ENCODE measurements at regions not wholly inside any gene's neighbourhood (a gene's known extent, or its start where the extent isn't known, plus 50 kb on each side); places are given as distances from the start of the nearest gene placed in this dataset.

DNA sequence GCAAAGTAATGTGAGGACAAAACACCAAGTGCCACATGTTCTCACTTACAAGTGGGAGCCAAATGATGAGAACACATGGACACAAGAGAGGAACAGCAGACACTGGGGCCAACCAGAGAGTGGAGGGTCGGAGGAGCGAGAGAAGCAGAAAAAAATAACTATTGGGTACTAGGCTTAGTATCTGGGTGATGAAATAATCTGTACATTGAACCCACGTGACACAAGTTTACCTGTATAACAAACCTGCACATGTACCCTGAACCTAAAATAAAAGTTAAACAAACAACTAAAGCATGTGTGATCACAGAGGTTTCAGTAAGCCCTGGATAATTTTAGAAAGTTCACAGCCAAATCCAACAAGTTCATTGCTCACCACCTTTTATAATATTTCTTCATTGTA is 160.1 kb downstream of the TENT4A start:
- DNase-seq, result no peak

DNA sequence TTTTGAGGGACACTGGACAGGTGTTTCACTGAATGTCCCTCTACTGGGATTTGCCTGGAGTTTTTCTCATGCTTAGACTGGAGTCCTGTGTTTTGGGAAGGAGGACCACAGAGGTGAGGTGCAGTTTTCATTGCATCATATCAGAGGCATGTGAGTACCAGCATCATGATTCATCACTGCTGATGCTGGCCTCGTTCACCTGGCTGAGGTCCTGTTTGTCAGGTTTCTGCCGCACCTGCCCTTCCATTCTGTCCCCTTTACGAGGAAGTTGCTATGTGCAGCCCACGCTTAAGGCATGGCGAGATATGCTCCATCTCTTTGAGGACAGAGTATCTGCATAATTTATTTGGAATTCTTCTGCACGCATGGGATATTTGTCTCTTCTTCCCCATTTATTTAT is 162.1 kb downstream of the TENT4A start:
- no peak for DNase-seq

DNA sequence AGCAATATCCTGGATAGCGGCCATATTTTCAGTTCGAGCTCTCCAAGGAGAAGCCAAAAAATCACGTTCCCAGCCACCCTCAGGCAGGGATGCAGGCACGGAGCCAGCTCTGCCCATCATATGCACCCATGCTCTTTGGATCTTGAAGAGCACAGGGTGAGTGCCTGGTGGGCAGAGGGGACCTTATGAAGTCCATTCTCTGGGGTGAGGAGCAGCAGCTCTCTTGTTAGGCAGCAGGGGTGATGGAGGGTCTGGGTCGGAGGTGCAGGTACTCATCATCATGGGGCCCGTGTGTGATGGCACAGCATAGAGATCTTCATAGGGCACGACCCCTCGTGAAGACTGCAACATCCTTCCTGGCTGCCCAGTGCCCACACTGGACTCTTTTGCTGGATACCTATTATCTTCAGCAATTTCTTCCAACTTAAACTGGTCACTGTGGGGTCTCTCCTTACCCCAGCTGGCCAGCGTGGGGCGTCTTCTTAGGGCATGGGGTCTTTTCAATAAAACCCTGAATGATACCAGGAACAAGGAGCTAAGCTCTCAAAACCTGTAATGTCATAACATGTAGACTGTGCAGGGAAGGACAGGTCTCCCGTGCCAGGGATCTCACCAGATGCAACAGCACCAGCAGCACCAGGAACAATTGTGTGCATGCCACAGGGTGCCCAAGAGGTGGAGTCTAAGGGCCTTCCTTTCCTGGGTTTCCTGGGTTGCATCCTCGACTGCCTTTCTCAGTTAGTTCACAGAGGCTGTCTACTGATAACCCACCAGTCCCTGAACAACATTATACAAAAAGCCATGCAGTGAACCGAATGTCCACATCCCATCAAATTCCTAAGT is 165.0 kb downstream of the TENT4A start:
- no peak for DNase-seq

DNA sequence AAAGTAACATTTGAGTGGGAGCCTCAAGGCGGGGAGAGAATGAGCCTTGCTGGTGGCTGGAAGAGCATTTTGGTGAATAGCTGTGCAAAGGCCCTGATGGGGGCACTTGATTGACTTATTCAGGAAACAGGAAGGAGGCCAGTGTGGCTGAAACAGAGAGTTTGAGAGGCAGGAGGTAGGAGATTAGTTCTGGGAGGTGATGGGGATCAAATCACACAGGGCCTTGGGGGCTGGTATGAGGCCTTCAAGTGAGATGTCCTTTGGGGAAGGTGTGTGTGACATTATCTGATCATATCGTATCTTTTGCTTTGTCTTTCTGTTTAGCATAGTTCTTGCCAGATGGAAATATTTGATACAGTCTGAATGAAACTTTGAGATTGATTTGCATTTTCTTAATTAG is 172.3 kb downstream of the TENT4A start:
- no peak for DNase-seq

DNA sequence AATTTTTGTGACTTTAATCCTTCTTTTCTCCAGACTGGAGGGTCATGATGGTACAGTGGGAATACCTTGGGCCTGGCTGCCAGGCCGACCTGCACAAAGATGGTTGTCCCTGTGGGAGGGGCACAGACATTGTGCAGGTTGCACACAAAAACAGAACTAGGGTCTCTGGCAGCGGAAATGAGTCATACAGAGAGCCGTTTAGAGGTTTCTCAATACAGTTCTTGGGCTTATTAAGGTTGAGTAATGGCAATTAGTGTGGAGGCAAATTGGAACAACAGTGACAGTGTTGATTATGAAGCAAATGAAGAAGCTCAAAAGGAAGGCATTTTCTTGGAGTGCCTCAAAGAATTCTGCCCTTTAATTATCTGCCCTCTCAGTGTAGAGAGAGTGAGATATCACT is 173.6 kb downstream of the TENT4A start:
- no peak for DNase-seq

DNA sequence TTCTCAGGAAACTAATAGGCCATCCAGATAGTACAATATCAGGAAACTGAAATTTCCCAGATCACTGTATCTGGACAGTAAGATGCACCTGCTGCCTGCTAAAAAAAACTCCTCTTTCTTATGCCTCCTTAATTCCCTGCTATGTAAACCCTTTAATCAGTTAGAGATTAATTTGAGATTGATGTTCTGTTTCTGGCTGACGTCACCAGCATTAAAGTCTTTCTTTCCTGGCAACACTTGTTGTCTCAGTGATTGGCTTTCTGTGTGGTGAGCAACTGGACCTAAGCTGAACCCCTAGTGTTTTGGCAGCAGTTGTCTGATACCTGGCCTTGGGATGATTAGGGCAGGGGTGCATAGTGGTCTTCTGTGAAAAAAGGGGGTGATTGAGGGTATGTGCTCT is 175.8 kb downstream of the TENT4A start:
- DNase-seq, result no peak

DNA sequence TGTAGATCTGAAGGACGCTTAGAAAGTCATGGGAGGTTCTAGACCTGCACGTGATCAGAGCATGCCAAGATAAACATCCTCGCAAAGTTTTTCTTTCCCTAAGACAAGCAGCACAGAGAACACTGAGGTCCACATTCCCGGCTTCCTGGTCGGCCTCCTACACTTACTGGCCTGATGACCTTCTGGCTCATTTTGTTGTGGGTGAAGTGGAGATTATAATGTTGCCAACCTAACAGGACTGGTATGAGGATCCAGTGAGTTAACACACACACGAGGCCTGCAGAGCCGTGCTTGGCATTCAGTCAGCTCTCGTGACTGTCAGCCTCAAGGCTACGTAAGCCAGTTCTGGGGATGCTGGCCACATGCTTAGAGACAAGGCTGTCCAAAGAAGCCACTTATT is 186.0 kb downstream of the TENT4A start:
- DNase-seq, result no peak

DNA sequence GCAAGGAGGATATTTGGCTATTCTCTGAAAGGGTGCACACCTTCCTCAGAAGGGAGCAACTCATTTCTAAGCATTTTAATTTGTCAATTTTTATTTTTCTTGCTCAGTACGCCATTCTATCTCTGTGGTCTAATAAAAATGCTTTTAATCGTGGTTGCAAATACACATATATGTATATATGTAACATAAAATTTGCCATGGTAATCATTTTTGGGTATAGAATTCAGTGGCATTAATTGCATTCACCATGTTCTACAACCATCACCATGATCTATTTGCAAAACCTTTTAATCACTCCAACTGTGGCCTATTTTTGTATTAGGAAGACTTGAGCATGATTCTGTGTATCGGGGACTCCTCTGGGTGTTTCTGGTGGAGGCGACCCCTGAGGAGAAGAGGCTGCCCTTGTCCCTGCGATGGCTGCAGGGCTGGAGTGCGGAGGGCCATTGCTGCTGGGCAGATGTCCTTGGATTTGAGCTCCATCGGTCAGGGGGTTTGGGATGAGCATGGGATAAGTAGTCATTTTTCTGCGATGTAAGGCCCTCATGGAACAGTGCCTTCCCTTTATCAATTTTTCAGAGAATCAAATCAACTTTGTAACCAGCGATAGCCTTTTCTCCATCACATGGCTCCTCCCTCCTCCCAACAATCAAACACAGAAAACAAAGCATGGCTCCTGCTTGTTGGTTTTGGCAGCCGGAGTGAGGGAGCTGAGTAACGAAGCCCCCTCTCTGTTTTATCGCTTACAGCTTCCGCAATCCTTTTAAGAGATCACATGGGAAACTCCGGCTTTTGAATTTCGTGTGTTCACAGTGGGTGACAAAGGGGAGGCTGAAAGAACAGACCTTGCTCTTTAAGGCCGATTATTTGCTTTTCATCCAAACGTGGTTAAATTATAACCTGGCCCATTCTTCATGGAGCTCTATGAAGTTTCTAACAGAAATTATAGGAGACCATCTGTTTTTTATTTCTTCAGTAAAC is 187.3 kb downstream of the TENT4A start:
- no peak for DNase-seq

DNA sequence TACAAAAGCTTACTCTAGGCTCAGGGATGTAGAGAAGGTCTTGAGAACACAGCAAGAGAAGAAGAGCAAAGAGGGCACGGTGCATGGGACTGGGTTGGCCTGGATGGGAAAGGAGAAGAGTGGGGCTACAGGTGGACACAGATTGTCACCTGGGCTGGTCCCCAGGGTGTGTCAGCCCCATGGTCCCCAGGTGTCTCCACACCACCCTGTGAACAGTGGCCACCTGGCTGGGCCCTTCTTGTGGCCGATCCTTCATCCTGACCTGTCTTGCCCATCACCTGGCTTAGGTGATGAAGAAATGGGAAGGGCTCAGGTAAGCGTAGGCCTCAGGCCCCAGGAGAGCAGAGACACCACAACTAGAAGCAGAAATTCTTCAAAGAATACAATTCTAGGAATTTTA is 188.9 kb downstream of the TENT4A start:
- no peak for DNase-seq

DNA sequence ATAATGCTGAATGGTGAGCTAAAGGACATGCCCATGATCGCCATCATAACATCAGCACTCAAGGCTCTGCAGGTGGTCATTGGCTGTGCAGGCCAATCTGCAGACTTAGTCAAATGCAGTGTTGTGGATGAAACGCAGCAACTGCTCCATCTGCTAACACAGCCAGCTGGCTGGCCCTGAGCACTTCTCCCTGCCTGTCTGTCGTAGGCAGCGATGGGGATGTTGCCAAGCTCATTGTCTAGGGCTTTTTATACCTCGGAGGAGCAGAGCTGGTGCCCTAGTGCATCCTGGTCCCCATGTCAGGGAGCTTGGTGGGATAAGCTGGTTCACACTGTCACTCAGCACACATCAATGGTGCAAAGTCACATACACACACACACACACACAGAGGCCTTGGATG is 189.4 kb downstream of the TENT4A start:
- DNase-seq, result no peak

DNA sequence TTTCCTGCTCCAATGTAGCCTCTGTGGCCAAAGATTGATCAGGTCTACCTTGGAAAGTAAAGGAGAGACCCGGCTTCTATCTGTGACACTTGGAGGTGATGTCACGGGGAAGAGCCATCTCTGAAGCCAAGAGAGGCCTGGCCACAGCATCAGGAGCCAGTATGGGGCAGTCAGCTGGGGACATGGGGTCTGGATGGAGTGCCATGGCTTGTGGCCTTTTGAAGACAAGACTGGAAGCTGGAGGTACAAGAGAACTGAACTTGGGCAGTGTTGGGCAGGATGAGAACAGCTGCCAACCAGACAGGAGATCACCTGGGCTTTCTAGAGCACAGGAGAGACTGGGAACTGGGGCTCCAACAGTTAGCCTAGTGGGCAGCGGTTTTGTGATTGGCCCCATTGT is 190.7 kb downstream of the TENT4A start:
- no peak for DNase-seq

DNA sequence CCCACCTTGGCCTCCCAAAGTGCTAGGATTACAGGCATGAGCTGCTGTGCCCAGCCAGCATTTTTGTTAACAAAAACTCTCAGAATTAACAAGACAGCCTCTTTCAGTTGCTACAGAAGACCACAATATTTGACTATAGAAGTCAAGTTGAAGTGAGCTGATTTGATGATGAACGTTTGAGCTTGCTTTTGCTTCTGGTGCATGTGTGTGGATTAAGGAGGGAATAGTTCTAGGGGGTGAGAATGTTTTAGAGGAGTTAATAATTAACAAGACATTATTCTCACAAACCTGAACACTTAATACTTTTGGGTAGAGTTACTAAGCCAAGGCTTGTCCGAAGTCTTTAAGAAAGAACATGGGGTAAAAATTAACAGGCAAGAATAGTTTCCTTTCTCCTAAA is 191.6 kb downstream of the TENT4A start:
- no peak for DNase-seq

DNA sequence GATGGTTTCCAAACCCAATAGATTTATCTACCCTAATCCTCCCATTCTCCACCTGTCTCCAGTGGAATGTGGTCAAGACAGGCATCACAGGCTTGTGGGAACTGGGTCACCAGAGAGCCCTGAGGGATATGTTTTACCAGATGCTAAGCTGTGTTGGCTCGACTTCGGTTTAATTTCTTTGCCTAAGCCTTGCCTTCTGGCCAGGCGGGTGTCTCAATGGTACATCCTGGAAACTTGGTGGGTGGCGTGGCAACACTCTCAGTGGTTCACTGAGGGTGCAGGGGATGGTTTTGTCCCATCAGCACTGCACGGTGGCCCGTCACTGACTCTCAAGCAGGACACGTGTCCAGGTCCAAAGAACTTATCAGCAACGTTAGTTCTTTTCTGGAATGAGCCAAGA is 192.2 kb downstream of the TENT4A start:
- DNase-seq, result no peak

DNA sequence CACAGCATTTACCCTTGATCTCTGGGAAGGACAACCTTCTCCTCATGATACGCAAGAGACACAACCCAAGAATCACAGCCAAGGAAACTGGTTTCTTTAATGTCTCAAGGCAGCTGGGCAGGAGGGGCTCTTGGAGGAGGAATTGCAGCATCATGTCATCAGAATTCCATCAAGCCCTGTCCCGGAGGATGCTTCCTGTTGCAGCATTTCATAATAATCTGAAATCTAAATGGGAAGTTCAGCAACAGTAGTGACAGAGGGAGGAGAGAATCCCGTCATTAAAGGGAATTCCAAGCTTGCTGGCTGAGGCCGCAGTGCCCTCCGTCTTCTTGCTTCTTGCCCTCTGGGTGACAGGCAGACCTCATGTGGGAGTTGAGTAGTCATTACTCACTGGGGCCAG is 192.7 kb downstream of the TENT4A start:
- DNase-seq, result no peak

DNA sequence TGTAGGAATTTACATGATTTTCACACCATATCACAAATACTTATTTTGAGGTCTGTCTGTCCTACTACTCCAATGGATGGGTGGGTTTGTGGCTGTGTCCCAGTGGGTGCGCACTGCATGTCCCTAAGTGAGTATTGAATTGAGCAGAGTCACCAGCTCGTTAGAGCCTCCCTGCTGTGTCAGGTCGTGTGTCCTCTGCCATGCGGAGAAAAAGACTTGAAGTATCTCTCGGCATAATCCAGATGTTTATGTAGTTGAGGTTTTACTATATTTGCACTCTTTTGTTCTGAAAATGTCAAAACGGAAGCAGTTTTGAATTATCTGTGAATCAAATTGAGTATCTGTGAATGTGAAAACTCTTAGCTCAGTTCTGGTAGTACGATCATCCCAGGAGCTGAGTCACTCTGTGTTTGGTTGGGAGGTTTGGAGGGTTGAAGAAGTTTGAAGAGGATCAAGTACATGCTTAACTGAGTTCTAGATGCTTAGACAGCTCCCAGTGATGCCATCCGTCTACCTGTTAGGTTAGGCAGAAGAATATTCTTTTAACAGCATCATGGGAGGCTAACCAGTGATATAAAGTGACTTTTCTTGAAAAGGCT is 194.2 kb downstream of the TENT4A start:
- no peak for DNase-seq

DNA sequence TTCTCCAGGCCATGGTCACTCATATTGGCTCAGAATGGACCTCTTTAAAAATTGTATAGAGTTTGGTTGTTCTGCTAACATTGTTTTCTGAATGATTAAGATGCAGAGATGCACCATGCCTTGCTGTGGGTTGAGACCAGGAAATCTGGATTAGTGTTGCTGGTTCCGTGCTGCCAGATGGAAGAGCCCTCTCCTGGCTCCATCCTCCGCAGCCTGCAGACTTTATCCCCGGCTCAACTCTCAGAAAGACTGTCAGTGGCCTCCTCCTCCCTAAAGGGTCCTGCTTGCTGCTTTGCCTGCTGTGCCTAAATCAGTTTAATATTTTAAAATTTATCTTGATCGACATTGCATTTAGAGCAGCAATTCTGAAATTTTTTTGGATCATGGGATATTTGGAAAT is 196.7 kb downstream of the TENT4A start:
- no peak for DNase-seq

DNA sequence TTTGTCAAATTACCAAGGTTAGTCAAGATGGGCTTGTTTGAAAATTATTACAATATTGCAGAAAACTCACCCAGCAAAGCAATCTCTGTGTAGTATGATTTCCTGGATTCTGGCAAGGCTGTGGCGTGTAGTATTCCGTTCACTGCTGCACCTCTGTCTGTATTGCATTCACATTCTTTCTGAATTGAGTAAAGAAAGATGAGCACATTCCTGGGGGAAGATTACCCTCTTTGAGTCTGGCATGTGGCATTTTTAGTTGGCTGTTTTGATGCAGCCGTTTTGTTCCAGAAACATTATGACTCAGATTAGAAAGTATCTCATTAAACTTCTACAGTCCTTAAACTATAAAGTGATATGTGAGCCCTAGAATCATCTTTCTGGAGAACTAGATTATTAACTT is 197.7 kb downstream of the TENT4A start:
- no peak for DNase-seq

DNA sequence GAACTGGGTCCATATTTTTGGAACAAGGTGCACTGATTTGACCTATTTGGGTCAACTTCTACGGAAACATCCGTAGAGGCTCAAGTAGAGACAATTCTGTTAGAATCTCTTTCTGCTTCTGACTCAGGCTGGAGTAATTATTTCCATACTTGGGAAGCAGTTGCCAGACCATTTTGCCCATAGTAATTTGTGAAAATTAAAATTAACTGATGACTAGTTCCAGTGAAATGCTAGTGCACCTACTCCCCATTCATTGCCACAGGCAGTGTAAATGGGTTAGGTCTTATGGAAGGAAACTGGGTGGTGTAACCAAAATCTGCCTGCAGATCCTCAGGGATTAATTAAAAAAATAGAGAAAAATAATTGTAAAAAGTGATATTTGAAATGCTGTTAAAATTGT is 201.1 kb downstream of the TENT4A start:
- DNase-seq, result no peak

DNA sequence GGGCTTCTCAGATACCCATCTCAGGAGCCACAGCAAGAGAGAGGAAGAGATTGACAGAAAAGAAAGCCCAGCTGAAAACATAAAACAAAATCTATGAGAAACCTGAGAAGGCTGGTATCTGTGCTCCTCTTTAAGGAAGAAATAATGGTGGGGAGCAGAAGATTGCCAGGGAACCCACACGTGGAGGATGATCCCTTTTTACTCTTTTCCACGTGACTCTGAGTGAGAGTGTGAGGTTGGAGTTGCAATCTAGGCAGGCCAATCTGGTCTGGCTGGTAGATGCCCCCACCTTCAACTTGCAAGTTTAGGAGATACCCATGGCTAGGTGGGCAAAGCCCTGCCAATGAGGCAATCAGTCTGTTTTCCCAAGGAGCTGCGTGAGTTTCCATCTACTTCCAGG is 202.3 kb downstream of the TENT4A start:
- DNase-seq, result no peak

DNA sequence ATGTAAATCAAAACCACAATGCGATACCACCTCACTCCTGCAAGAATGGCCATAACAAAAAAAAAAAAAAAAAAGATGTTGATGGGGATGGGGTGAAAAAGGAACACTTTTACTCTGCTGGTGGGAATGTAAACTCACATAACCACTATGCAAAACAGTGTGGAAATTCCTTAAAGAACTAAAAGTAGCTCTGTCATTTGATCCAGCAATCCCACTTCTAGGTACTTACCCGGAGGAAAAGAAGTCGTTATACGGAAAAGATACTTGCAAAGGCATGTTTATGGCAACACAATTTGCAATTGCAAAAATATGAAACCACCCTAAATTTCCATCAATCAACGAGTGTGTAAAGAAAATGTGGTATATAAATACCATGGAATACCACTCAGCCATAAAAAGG is 205.0 kb downstream of the TENT4A start:
- DNase-seq, result no peak

DNA sequence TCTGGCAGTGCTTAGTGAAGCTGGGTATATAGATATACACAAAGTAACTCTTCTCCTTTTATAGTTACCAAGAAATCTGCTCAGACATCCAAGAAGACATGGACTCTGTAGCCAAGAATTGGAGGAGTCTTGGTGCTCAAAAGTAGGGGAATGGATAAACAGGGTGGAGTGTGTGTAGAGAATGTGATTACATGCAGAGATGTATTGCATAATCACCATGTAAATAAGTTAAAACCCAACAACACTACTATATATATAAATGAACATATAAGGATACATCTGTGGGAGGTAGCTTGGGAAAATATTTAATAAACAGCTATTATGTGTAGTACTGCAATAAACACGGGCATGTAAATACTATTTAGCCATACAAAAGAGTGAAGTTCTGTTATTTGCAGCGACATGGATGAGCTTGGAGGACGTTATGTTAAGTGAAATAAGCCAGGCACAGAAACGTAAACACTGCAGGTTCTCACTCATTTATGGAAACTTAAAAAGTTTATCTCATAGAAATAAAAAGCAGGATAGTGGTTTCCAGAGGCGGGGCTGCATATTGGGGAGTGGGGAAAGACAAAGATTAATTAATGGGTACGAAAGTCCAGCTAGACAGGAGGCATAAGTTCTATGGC is 207.5 kb downstream of the TENT4A start:
- DNase-seq, result no peak

DNA sequence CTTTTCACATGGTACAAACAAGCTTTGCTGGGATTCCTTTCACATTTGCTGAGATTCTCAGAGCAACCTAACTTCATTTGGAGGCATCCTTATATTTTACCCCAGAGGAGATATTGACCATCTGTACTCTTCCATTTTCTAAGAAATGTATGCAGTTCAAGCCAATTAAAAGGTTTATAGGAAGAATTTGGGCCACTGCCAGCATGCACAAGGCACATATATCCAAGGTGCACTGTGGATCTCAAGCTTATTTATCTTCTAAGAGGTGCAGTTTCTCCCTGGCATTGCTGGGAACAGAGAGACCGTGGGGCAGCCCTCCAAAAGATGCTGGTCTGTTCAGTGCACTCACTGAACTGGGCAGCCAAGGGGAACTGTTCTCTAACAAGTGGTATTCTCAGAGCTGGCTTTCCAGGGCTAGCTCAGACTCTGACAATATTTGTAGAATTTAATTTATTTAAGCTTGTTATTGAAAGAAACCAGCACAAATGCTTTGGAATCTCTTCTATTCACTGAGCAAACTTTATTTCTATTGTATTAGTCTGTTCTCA is 213.3 kb downstream of the TENT4A start:
- no peak for DNase-seq

DNA sequence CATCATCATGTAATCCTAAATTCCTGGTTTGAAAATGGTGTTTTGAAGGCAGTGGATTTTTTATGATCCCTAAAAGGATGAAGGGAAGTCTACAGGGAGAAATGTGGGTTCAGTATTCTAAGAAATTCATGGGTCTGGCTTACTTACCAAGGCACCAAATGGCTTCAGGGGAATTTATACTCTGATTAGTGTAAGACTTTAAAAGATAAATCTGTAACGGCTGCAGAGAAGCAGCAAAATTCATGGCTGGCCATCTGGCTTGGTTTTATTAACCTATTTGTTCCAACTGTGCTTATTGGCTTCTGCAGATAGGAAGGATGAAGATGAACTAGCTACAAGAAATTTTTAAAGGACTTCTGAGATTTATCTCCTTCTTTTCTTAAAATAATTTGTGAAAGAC is 222.8 kb downstream of the TENT4A start:
- no peak for DNase-seq

All from right forelimb (tissue), 1 donor.